Inflammatory macrophage (primary cell): ENCODE measurements at regions not wholly inside any gene's neighbourhood (a gene's known extent, or its start where the extent isn't known, plus 50 kb on each side); places are given as distances from the start of the nearest gene placed in this dataset.
"Not testable (repeated sequence)": the region's sequence is repeated elsewhere in the genome, so short reads cannot be mapped to it uniquely, and the experiment has no call there.

ENCODE experiments used
- DNase-seq, 2 donors: peaks; one replicate each; pipeline ENCODE4 v3.0.0-alpha.2; 2020 to 2022

- no peak for DNase-seq
Observed at GRCh38 chr18:2192562-2192961, 378.7 kb downstream of the METTL4 start.

DNA sequence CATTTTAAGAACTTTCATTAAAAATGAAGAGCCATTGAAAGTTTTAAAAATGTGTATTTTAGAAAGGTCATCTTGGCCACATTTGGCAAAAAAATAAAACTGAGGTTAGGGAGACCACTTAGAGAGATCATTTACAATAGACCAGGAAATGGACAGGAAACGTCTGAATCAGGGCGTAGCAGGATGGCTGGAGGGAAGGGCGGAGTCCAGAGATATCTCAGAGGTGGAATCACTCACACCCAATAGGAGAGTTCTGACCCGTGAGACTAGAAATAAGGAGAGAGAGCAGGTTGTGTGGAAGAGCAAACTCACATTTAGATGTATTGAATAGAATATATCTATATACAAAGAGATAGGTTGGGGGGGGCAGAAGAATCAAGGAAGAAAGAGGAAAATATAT lies 373.4 kb downstream of the METTL4 start:
- DNase-seq: no peak

DNA sequence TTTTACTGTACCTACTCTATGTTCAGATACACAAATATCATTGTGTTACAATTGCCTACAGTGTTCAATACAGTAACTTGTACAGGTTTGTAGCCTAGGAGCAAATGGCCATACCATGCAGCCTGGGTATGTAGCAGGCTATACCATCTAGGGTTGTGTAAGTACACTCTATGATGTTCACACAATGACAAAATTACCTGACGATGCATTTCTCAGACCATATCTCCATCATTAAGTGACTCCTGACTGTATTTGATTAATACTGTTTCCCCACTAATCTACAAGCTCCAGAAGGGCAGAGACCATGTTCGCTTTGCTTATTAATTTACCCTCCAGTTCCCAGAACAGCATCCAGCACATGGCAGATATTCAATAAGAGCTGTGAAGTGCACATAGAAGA lies 372.2 kb downstream of the METTL4 start:
- no peak for DNase-seq

DNA sequence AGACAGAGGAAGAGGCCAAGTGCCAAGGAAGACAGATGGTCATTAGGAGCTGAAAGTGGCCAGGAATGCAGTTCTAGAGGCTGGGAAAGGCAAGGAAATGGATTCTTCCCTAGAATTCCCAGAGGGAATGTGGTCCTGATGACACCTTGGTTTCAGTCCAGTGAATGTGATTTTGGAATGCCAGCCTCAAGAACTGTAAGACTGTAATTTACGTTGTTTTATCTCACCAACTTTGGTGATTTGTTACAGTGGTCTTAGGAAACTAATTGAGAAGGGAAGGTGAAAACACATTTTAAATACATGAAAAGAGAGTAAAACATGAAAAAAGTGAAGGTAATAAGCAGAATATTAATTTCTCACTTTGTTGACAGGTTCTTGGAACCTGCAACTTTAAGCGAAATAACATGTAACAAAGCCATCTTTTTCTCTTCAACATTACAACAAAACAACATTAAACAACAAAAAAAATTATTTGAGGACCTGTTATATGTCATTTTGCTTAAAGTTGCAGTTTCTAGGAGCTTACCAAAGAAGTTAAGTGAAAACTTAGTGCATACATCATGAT lies 370.2 kb downstream of the METTL4 start:
- no peak for DNase-seq

- DNase-seq: no peak
Observed at GRCh38 chr18:2204736-2205135, 366.6 kb downstream of the METTL4 start.

DNA sequence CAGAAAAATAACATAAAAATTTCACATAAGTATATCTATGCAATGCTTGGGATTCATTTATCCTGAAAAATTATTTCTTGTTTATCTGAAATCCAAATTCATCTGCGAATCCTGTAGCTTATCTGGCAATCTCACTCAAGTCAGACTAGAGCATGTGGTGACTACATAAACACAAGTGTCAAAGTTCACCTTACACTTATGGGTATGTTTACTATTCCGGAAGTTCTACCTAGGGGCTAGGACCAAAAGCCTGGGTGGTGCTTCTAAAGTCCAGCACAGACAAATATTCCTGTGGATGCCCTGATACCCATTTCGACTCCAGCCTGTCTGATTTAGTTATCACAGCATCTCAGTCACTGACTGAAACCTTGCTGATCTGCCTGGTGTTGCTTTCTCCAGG lies 364.0 kb downstream of the METTL4 start:
- DNase-seq: no peak

DNA sequence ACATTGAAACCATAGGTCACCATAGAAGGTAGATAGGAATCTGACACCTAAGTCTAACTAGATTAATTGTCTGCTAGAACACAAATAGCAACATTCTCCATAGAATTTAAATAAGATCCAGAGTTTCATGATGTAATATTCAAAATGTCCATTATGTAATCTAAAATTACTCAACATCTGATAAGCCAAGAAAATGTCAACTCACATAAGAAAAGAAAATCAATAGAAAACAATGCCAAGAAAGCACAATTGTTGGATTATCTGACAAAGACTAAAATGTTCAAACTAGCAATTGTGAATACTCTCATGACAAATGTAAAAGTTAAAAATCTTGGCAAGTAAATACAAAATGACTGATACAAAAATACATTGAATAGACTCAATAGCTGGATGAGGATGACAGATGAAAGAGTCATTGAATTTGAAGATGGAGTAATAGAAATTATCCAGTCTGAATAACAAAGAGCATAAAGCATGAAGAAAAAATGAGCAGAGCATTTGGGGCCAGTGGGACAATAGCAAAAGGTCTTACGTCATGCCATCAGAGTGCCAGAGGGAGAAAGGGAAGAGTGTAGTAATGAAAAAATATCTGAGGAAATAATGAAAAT lies 358.6 kb downstream of the METTL4 start:
- DNase-seq: no peak

DNA sequence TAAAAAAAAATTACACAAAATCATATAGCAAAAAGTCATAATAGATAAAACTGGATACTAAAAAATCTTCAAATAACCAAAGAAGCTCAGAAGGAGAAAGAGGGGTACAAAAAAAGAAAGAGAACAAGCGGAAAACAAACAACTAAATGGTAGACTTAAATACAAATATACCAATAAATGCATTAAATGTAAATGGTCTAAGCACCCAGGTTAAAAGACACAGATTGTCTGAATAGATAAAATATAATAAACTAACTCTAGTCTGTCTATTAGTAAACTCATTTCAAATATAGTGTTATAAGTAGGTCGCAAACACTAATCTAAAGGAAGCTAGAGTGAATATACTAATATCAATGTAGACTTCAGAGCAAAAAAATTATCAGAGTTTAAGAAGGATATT lies 357.4 kb downstream of the METTL4 start:
- no peak for DNase-seq

- DNase-seq: no peak
Observed at GRCh38 chr18:2217356-2217755, 353.9 kb downstream of the METTL4 start.

- DNase-seq: no peak
Observed at GRCh38 chr18:2218101-2218500, 353.2 kb downstream of the METTL4 start.

DNA sequence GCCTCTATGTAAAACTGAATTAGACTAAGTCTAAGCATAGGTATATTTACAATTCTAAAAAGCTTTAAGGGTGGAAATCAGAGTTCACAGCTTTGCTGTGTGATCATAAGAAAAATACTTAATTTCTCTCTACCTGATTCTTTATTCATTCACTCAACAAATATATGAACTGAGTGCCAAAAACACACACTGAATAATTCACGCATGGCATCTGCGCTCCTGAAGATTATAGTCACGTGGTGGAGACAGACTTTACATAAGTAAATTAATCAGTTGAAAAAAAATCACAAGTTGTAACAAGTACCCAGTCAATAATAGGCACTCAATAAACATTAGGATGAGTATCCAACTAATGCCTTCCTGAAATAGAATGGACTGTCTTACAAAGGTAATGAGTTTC lies 351.6 kb downstream of the METTL4 start:
- no peak for DNase-seq

DNA sequence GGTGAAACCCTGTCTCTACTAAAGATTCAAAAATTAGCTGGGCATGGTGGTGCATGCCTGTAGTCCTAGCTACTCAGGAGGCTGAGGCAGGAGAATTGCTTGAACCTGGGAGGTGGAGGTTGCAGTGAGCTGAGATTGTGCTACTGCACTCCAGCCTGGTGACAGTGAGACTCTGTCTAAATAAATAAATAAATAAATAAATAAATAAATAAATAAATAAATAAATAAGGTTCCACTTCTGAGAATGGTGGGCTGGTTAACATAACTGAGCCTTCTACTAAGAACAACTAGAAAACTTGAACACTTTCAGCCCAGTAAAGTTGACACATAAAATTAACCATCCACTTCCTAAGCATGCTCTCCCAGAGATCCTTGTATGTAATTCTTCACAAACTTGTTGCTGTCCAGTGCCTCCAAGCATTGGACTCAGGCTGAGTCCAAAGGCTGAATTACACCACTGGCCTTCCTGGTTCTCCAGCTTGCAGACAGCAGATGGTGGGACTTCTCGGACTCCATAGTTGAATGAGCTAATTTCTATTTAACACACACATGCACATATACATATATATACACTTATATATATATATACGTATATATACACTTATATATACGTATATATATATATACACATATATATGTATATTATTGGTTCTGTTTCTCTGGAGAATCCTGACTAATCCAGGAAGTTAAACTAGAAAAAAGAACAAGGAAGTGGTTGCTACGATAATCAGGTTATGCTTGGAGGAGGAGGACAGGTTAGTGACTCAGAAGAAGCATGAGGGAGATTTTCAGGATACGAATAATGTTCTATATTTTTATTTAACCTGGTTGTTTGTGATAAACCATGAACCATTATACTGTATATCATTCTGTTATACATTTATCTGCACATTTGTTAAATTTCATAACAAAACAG lies 348.8 kb downstream of the METTL4 start:
- no peak for DNase-seq

GRCh38 chr18:2223449-2223848 lies 347.9 kb downstream of the METTL4 start:
- DNase-seq: no peak

DNA sequence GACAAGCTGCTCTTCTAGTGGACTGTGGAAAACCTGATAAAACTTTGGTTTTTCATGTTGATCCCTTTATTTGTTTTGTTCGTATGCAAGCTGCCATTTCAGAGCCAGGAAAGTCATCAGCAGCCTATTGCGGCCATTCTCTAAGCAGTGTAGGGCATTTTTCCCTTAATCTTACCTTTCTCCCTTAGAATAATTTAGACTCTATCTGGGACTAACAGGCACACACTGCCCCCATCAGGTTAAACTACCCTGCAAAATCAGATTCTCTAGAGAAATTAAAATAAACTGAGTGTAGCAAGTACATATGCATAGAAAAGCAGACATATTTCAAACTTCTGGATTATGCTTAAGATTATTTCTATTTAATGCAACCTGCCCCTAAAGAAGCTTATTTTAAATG lies 347.5 kb downstream of the METTL4 start:
- DNase-seq: peak in 1 of 2 donors; percentile 17

DNA sequence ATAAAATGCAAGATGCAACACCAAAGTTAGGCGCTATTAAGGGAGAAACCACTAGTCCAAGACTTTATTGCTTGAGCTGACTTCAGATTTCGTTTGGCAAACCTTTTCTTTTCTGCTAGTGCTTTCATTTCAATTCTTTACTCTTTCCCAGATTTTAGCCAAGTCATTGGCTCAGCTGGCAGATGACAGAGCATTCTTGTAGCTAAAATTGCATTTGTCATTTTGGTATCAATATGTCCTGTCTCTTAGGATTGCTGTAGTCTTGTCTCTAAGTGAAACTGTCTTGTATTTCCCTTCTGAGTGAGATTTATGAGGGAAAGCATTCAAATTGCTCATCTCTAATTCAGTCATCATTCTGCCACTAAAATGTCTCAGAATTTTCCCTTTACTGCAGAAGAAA lies 335.1 kb downstream of the METTL4 start:
- DNase-seq: no peak

GRCh38 chr18:2237706-2238105 lies 333.6 kb downstream of the METTL4 start:
- no peak for DNase-seq

DNA sequence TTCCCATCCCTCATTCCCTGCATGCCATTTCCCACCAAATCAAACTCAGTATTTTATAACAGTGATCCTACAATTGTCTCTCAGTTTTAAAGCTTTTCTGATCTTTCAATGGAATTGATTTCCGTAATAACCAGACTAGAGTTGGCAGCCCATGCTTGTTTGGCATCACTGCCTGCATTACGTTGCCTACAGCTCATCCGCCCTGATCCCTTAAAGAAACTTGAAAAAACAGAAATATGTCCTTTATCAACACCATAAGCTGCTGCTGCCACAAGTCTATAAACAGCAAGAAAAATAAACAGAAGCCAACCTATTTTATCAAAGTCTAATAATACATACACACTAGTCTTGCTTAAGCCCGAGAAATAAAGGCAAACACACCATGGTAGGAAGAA lies 331.0 kb downstream of the METTL4 start:
- no peak for DNase-seq

DNA sequence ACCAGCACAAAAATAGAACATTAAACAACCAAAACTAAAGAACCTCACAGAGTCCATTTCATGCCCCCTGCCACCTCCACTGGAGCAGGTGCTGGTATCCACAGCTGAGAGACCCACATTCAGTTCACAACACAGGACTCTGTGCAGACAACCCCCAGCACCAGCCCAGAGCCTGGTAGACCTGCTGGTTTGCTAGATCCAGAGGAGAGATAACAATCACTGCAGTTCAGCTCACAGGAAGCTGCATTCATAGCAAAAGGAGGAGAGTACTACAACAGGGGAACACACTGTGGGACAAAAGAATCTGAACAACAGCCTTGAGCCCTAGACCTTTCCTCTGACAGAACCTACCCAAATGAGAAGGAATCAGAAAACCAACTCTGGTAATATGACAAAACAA lies 326.7 kb downstream of the METTL4 start:
- DNase-seq: no peak

DNA sequence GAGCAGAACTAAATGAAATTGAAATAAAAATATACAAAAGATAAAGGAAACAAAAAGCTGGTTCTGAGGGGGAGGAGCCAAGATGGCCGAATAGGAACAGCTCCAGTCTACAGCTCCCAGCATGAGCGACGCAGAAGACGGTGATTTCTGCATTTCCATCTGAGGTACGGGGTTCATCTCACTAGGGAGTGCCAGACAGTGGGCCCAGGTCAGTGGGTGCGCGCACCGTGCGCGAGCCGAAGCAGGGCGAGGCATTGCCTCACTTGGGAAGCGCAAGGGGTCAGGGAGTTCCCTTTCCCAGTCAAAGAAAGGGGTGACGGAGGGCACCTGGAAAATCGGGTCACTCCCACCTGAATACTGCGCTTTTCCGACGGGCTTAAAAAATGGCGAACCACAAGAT lies 324.2 kb downstream of the METTL4 start:
- not testable (repeated sequence) for DNase-seq

- DNase-seq: no peak
Observed at GRCh38 chr18:2254977-2255376, 316.3 kb downstream of the METTL4 start.

- DNase-seq: peak; percentile 8 to 14
Observed at GRCh38 chr18:2256577-2256976, 314.7 kb downstream of the METTL4 start.

DNA sequence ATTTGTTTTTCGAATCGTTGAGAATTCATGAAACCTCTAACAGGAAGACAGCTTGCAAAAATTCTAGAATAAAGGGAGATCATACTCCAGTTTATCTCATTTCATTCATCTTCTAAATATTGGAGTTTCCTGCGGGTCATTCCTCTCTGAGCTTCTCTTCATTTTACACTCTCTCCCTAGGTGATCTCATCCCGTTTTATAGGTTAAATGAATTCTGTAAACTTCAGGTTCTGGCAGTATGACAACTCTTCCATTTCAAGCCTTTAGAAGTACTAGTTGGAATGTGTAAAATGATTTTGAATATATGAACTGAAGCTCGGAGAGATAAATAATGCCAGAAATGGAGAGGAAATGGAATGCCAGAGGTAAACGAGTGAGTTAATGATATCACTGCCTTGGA lies 312.4 kb downstream of the METTL4 start:
- DNase-seq: no peak

- DNase-seq: no peak
Observed at GRCh38 chr18:2263303-2263890, 307.9 kb downstream of the METTL4 start.

GRCh38 chr18:2274613-2275012 lies 296.7 kb downstream of the METTL4 start:
- DNase-seq: no peak
